HEK293T (cell line): ENCODE measurements at regions not wholly inside any gene's neighbourhood (a gene's known extent, or its start where the extent isn't known, plus 50 kb on each side); places are given as distances from the start of the nearest gene placed in this dataset.

Experiments
- CTCF ChIA-PET: fragments of 350-600 bp; formaldehyde crosslinking; extraction: SDS; loops from one replicate; lab custom pipeline; 2021; ENCODE audit warnings: antibody characterized with exemption, inconsistent platforms; lab: Yijun Ruan, JAX
- POLR2A ChIA-PET: fragments of 350-600 bp; formaldehyde crosslinking; extraction: SDS; loops from one replicate; lab custom pipeline; 2020; ENCODE audit warnings: antibody characterized with exemption, inconsistent platforms; lab: Yijun Ruan, JAX
- DNase-seq: peaks from one replicate; pipeline ENCODE4 v3.0.0; 2012; ENCODE audit warnings: mixed read lengths; ENCODE audit errors: extremely low spot score
- ARNT ChIP-seq: fragments of 450-650 bp; IDR thresholded peaks from 2 replicates; pipeline ENCODE4 v1.6.1; 2017; ENCODE audit warnings: mild to moderate bottlenecking
- BHLHE40 ChIP-seq: fragments of 450-650 bp; IDR thresholded peaks from 2 replicates; pipeline ENCODE4 v1.6.1; 2016; ENCODE audit warnings: mild to moderate bottlenecking, moderate library complexity, borderline replicate concordance
- CTBP1 ChIP-seq: fragments of 450-650 bp; IDR thresholded peaks from 2 replicates; pipeline ENCODE4 v1.6.1; 2016; ENCODE audit warnings: borderline replicate concordance
- ELF4 ChIP-seq: fragments of 450-650 bp; IDR thresholded peaks from 2 replicates; pipeline ENCODE4 v1.6.1; 2017; ENCODE audit warnings: antibody characterized with exemption
- FOXA1 ChIP-seq: fragments of 450-650 bp; IDR thresholded peaks from 2 replicates; pipeline ENCODE4 v1.6.1; 2016; ENCODE audit warnings: mild to moderate bottlenecking
- FOXK2 ChIP-seq: fragments of 450-650 bp; IDR thresholded peaks from 2 replicates; pipeline ENCODE4 v1.6.1; 2016; ENCODE audit warnings: mild to moderate bottlenecking
- FOXM1 ChIP-seq: fragments of 450-650 bp; IDR thresholded peaks from 2 replicates; pipeline ENCODE4 v1.6.1; 2017; ENCODE audit warnings: mild to moderate bottlenecking, borderline replicate concordance
- HDGF ChIP-seq: fragments of 450-650 bp; IDR thresholded peaks from 2 replicates; pipeline ENCODE4 v1.6.1; 2017; ENCODE audit warnings: antibody characterized with exemption, borderline replicate concordance
- L3MBTL2 ChIP-seq: fragments of 450-650 bp; conservative IDR thresholded peaks from 2 replicates; pipeline ENCODE4 v1.6.1; 2016; ENCODE audit warnings: mild to moderate bottlenecking
- LEF1 ChIP-seq: fragments of 450-650 bp; IDR thresholded peaks from 2 replicates; pipeline ENCODE4 v1.6.1; 2017; ENCODE audit warnings: mild to moderate bottlenecking, borderline replicate concordance
- NFRKB ChIP-seq: fragments of 450-650 bp; IDR thresholded peaks from 2 replicates; pipeline ENCODE4 v1.6.1; 2016; ENCODE audit warnings: mild to moderate bottlenecking, moderate library complexity
- SP1 ChIP-seq: fragments of 450-650 bp; IDR thresholded peaks from 2 replicates; pipeline ENCODE4 v1.6.1; 2017
- SUZ12 ChIP-seq: fragments of 450-650 bp; IDR thresholded peaks from 2 replicates; pipeline ENCODE4 v1.6.1; 2016; ENCODE audit warnings: mild to moderate bottlenecking
- TARDBP ChIP-seq: fragments of 450-650 bp; IDR thresholded peaks from 2 replicates; pipeline ENCODE4 v1.6.1; 2016
- ZNF384 ChIP-seq: fragments of 450-650 bp; IDR thresholded peaks from 2 replicates; pipeline ENCODE4 v1.6.1; 2016
- TF ChIP-seq, protein P1 (sequence below): fragments of 450-650 bp; IDR thresholded peaks from 2 replicates; pipeline ENCODE4 v1.6.1; 2016

DNA sequence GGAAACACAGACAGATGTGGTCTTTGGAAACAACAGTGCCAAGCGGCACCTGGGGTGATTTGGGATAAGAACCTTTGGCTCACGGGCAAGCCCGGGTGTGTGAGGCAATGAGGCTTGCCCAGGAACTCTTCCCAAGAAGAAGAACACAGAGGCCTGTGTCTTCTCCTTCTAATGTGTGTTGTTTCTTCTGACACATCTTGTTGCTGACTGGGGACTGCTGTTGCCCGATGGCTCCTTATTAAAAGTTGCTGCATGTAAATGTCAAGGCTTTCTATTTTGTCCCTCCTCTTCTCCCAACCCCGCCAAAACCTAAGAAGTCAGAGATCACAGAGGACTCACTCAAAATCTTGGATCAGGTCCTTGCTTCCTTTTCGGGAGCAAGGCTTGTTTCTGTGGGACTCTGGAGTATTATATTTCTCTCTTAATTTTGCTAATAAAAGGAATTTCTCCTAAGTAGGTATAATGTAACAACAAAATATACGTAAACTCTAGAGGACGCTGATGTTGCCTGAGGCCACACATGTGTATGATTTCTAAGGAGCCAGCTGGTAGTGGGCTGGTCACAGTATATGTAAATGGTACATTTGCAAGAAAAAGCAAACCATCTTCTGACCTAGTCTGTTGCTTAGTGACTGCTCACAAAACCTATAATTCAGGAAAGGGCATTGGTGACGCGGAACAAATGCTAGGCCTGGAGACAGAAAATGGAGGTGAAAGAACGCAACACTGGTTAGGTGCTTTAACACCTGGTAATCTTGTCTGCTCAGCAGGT is 232.5 kb downstream of the GADD45G start:
- TF ChIP-seq HDGF, result no peak
- TF ChIP-seq SP1, result no peak
- TF ChIP-seq BHLHE40, result no peak
- CTCF ChIA-PET, result no interaction called here
- no peak for DNase-seq
- POLR2A ChIA-PET, result no interaction called here

DNA sequence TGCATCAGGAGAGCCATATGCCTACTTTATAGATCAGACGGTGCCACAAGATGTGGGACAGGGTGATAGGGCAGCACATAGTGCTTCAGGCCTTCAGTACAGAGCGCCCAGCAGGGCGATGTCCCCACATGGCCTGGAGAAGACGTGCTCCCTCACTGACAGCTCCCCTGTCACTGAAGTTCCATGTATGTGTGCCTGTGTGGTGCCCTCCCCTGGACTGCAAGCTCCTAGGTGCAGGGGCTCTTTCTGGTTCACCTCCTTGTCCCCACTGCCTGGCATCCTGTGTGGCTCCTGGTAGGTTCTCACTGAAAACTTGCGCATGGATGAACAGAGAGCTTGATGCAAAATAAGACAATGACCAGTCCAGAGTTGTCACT is 233.1 kb downstream of the GADD45G start:
- TF ChIP-seq CTBP1 (no peak), TARDBP (no peak), HDGF (no peak), FOXA1 (no peak), L3MBTL2 (no peak), FOXK2 (no peak), NFRKB (no peak), LEF1 (no peak), BHLHE40 (no peak), FOXM1 (no peak), ZNF384 (no peak), ELF4 (no peak), SP1 (no peak), ARNT (no peak), SUZ12 (no peak)
- TF ChIP-seq, protein P1, sequence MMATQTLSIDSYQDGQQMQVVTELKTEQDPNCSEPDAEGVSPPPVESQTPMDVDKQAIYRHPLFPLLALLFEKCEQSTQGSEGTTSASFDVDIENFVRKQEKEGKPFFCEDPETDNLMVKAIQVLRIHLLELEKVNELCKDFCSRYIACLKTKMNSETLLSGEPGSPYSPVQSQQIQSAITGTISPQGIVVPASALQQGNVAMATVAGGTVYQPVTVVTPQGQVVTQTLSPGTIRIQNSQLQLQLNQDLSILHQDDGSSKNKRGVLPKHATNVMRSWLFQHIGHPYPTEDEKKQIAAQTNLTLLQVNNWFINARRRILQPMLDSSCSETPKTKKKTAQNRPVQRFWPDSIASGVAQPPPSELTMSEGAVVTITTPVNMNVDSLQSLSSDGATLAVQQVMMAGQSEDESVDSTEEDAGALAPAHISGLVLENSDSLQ, result no peak
- ChIA-PET CTCF (no interaction called here), POLR2A (no interaction called here)
- DNase-seq, result no peak

DNA sequence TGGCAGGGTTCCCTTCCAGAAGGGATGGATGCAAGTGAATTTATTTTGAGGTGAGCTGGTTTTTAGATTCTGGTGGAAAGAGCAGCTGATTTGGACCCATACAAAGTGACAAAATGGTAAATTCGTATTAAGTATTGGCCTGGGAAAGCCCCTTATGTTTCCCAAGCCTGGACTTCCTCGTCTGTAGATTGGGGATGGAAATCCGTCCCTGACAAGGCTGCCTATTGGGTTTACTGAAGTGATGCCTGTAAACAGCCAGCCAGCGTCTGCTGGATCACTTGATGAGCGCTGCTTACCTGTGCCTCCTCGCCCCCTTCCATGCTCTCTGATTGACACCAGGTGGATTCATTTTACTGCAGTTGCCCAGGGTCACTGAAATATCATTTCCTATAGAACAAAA is 233.8 kb downstream of the GADD45G start:
- POLR2A ChIA-PET, result no interaction called here
- CTCF ChIA-PET, result no interaction called here
- TF ChIP-seq ARNT, result no peak
- TF ChIP-seq NFRKB, result no peak
- no peak for TF ChIP-seq BHLHE40
- TF ChIP-seq ZNF384, result no peak
- TF ChIP-seq HDGF, result no peak
- TF ChIP-seq L3MBTL2, result no peak
- no peak for TF ChIP-seq CTBP1
- no peak for TF ChIP-seq SP1
- TF ChIP-seq TARDBP, result no peak
- no peak for TF ChIP-seq ELF4
- no peak for TF ChIP-seq FOXM1
- TF ChIP-seq FOXK2, result no peak
- no peak for TF ChIP-seq FOXA1
- TF ChIP-seq LEF1, result no peak
- no peak for TF ChIP-seq SUZ12
- TF ChIP-seq, protein P1, result no peak
- DNase-seq, result no peak

DNA sequence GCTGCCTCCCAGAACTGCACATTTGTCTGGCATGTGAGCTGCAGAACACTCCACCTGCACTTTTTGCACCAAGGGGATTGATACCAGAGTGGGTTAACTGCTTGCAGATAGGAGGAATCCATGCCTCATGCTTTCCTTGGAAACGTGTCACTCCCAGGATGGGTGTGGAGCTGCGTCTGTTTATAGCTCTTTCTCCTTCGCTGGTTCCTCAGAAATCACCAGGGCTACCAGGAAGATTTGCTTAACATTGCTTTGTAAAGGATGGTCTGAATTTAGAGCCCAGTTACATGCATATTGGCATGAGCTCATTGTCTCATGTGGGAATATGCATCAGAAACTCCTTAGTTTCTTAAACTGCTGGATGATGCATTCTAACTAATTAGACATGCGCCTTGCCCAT is 234.6 kb downstream of the GADD45G start:
- ChIA-PET POLR2A (no interaction called here), CTCF (interaction anchor here (0.9 kb wide), 1 partner anchor 236 kb away, joined by 3 read pairs; no protein-coding TSS in a partner anchor)
- TF ChIP-seq LEF1 (no peak), ZNF384 (no peak), SUZ12 (no peak), L3MBTL2 (no peak), FOXK2 (no peak), HDGF (no peak), FOXM1 (no peak), CTBP1 (no peak), NFRKB (no peak), SP1 (no peak), TARDBP (no peak), BHLHE40 (no peak), FOXA1 (no peak), ARNT (no peak), ELF4 (no peak)
- TF ChIP-seq, protein P1, result no peak
- DNase-seq, result no peak

DNA sequence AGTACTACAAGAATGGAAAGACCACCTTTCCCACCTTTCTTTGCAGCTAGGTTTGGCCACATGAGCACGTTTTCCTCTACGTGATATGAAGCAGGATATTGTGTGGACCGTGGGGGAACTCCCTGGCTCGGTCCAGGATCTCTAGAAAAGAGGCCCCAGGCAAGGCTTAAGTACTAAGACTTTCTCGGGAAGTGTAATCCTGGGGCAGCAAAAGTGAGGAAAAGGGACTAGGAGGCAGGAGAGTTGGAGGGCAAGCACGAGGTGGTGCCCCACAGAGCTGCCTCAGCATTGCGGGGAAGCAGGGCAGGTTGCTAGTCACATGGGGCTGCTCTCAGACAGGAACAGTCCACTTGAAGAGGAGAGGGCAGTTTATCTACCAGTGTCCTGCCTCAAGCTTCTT is 235.1 kb downstream of the GADD45G start:
- POLR2A ChIA-PET, result no interaction called here
- CTCF ChIA-PET, result interaction anchor here (0.8 to 0.9 kb wide), 2 partner anchors 80 to 237 kb away, joined by 3 read pairs; no protein-coding TSS in a partner anchor
- no peak for DNase-seq
- TF ChIP-seq L3MBTL2, result no peak
- no peak for TF ChIP-seq SP1
- no peak for TF ChIP-seq LEF1

DNA sequence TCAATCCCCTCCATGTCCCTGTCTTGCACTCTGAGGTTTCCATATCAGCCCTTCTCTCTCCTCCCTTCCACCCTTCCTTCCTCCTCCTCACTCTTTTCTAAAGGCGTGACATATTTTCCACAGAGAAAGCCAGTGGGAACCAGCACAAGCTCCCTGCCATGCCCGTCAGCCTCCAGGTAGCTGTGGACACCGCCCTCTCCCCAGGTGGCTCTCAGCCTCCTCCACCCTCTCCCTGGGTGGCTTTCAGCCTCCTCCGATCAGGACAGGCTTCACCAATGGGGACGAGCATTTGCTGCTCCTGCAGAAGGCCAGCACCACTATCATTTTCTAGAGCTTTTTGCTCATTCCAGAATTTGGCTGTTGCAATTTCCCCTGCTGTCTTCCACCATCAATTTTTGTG is 236.6 kb downstream of the GADD45G start:
- DNase-seq, result no peak
- POLR2A ChIA-PET, result no interaction called here
- CTCF ChIA-PET, result no interaction called here
- no peak for TF ChIP-seq BHLHE40
- TF ChIP-seq, protein P1, result no peak
- TF ChIP-seq ELF4, result no peak
- no peak for TF ChIP-seq LEF1
- no peak for TF ChIP-seq SUZ12
- TF ChIP-seq ZNF384, result no peak
- no peak for TF ChIP-seq NFRKB
- TF ChIP-seq TARDBP, result no peak
- no peak for TF ChIP-seq CTBP1
- TF ChIP-seq FOXM1, result no peak
- TF ChIP-seq SP1, result no peak
- TF ChIP-seq FOXA1, result no peak
- TF ChIP-seq HDGF, result no peak
- no peak for TF ChIP-seq ARNT
- TF ChIP-seq FOXK2, result no peak
- no peak for TF ChIP-seq L3MBTL2
